ENCODE measurements at regions not wholly inside any gene's neighbourhood (a gene's known extent, or its start where the extent isn't known, plus 50 kb on each side); places are given as distances from the start of the nearest gene placed in this dataset.

DNA sequence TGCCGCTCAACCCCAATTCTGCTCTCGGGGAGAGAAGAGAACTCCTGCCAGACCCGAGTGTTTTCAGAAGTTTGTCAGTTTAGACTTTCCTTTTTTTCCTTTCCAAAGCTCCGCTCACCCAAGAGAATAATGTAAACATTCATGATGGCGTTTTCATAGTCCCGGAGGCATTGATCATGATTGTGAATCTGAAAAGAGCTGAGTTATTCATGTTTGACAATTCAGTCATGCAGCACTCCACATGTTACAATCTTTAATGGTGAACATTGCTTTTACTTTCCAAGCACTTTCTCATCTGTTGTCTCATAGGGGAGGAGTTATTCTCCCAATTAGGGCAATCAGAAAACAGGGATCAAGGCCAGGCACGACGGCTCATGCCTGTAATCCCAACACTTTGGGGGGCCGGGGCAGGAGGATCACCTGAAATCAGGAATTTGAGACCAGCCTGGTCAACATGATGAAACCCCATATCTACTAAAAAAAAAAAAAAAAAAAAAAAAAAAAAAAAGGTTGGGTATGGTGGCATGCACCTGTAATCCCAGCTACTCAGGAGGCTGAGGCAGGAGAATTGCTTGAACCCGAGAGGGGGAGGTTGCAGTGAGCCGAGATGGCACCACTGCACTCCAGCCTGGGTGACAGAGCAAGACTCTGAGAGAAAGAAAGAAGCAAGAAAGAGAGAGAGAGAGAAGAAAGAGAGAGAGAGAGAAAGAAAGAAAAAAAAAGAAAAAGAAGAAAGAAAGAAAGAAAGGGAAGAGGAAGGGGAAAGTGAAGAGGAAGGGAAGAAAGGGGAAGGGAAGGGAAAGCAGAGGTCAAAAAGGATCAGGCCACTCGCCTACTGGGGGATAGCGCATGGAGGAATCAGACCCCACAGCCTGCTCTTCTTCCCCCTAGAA lies 70.0 kb upstream of the TNRC6C start:
- DNase-seq (ENCODE audit: extremely low read depth, low read depth) = no peak

DNA sequence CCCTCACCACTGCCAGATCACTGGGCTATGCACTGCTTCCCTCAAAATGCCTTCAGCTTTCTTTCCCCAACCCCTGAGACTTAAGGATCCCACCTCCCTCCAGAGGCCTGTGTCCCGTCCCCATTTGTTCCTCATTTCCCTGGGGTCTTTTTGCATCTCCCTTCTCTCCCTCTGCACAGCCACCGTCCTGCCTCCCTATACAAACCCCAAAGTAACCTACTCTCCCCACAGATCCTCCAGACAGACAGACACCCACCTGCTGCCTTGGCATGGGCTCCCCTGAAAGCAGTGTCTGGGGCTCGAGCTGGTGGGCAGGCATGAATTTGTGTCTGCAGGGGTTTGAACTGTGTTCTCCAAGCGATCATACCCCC lies 69.4 kb upstream of the TNRC6C start:
- DNase-seq (ENCODE audit: extremely low read depth, low read depth) = no peak

- no peak for DNase-seq (ENCODE audit: extremely low read depth, low read depth)
These were observed 68.4 kb upstream of the TNRC6C start for GRCh38 chr17:77889866-77890760.

DNA sequence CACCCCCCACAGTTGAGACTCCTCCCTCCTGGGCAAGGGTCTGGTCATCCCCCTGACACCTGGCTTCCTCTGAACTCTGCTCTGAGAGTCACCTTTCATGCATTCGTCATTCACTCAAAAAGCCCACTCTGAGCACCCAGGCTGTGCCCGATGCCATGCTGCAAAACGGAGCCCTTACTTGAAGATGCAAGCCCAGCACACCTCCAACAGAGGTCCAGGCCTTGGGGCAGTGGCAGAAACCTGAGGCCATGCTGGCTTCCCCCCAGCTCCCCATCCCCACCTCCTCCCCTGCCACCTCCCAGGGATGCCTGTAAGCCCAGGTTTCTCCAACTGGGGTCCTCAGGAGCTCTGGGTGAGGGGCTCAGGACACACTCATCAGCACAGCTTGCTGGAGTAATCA lies 67.7 kb upstream of the TNRC6C start:
- DNase-seq (ENCODE audit: extremely low read depth, low read depth) = no peak

GRCh38 chr17:77891602-77892001 lies 66.9 kb upstream of the TNRC6C start:
- DNase-seq (ENCODE audit: extremely low read depth, low read depth) = no peak

DNA sequence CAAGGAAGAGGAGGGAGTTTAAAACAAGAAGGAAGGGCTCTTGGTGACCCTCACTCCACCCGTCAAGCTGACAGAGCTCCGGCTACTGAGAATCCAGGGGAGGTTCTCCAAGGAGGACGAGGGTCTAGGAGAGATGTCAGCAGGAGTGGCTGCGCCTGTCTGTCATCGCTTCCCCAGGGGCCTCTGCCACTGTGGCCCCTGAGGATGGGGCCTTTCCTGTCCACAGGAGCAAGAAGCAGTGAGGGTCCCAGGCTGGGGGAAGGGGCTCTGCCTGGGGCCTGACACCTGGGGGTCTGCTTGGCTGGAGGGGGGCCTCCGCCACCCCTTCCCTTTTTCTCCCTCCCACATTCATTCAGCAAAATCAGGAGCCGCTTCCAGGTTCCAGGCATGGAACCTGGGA lies 66.5 kb upstream of the TNRC6C start:
- no peak for DNase-seq (ENCODE audit: extremely low read depth, low read depth)

DNA sequence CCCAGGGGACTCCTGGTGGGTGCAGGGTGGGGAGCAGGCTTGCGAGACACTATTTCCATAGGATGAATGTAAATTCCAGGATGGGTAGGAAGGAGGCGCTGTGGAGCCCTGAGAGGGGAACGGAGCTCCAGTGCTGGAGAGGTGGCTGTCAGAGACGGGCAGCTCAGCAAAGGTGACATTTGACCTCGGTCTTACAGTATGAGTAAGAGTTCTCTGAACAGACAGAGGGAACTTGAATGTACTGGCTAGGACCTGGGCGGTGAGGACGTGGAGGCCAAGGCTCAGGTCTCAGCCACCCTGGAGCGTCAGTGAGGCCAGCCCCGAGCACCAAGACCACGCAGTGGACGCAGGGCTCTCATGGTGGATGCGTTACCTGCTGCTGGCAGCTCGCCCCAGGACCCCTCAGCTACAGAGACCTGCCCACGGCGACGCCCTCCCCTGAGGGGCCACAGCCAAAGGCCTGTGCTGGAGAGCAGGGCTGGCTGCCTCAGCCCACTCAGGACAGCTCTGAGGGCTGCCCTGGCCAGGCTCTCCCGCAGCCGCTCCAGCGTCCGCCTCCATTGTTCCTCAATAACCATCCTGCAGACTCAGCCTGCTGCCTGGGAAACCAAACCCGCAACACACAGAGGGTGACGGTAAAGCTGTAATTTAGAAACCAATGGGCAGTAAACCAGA lies 65.9 kb upstream of the TNRC6C start:
- DNase-seq (ENCODE audit: extremely low read depth, low read depth) = no peak

GRCh38 chr17:77893144-77894044 lies 65.1 kb upstream of the TNRC6C start:
- DNase-seq (ENCODE audit: extremely low read depth, low read depth) = no peak

GRCh38 chr17:77894126-77894956 lies 64.2 kb upstream of the TNRC6C start:
- no peak for DNase-seq (ENCODE audit: extremely low read depth, low read depth)

- no peak for DNase-seq (ENCODE audit: extremely low read depth, low read depth)
These were observed 60.7 kb upstream of the TNRC6C start for GRCh38 chr17:77897741-77898301.

DNA sequence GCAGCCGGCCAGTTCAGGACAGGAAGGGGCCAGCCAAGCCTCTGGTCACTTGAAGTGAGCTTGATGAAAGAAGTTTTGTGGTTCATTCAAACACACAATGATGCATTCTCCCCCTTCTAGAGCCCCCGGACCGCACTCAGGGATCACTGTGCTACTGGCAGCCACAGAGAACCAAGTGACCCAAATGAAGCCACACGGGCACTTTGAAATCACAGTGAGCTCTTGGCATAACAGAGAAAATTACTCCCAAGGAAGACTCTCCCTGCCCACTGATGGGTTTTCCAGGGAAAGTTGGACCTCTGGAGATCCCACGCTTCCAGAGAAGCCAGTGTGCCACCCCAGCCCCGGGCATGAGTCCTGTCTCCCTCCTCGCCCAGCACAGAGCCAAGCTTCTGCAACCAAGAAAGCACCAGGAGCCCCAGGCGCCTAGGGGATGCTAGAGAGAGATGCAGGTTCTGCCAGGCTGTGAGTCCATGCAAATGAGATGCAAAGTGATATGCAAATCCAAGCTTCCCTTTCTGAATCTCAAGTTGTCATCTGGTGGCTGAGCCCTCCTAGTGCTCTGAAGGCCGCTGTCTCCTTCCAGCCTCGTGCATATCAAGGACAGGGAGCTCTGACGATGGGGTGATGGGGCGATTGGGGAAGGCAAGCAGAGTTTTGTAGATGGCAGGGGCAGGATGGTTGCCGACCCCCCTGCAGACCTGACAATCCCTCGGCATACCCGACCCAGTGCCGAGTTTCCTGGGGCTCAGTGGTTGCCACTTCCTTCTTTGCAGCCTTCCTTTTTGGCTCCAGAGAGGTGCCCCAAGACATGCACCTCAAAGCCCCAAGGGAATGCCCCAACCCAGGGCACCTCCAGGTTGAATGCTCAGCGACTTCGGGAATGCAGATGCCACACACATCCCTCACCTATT lies 59.7 kb upstream of the TNRC6C start:
- no peak for DNase-seq (ENCODE audit: extremely low read depth, low read depth)

GRCh38 chr17:77899498-77899897 lies 59.0 kb upstream of the TNRC6C start:
- no peak for DNase-seq (ENCODE audit: extremely low read depth, low read depth)

DNA sequence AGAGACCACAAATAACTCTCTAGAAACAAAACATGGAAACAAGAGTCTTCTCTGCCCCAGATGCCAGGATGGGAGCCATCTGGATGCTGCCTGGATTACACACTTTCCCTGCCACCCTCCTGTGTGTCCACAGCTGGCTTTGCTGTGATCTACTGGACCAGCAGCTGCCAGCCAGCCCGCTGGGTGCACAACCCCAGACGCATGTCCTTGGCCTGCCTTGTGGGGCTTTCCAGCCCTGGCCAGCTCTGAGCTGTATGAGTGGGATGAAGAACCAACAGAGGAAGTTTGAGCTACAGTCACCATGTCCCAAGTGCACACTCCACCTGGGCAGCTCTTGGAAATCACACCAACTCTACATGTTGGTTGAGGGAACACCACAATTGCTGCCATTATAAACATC lies 57.0 kb upstream of the TNRC6C start:
- no peak for DNase-seq (ENCODE audit: extremely low read depth, low read depth)

DNA sequence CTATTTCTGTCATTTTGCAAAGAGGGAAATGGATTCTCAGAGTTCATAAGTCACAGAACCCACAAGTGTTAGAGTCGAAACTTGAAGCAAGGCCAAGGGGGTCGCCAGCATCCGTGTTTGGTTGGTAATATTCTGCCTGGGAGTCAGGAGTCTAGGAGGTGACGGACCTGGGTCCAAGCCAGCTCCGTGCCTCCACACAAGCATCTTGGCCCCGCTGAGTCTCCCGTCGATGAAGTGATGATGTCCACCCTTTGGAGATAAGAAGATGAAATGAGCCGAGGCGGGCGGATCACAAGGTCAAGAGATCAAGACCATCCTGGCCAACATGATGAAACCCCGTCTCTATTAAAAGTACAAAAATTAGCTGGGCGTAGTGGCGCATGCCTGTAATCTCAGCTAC lies 53.2 kb upstream of the TNRC6C start:
- DNase-seq (ENCODE audit: extremely low read depth, low read depth) = no peak

GRCh38 chr17:77905766-77906165 lies 52.7 kb upstream of the TNRC6C start:
- DNase-seq (ENCODE audit: extremely low read depth, low read depth) = no peak

DNA sequence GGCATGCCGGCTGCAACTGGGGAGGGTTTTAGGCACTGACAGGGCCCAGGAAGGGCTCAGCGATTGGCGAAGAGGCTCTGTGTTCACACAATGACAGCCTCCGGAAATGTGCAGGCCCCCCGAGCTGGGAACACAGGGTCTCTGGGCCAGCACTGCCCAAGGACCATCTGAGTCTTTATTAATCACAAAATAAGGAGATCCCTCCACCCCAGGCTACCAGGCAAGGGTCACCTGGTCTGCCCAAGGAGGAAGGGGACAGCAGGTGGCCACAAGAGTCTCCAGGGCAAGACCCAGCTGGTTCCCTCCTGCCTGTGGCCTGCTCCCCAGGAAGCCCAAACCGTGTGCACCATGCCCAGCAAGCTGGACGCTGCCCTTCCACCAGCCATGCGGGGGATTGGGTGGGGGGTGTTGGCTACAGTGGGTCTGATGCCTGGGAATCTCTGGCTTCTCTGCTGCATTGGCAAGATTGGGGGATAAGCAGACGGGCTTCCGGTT lies 52.1 kb upstream of the TNRC6C start:
- DNase-seq (ENCODE audit: extremely low read depth, low read depth) = no peak

GRCh38 chr17:77907497-77908461 lies 50.7 kb upstream of the TNRC6C start:
- DNase-seq (ENCODE audit: extremely low read depth, low read depth) = no peak

Data from NCI-H460 (cell line).